ENCODE measurements at regions not wholly inside any gene's neighbourhood (a gene's known extent, or its start where the extent isn't known, plus 50 kb on each side); places are given as distances from the start of the nearest gene placed in this dataset.

- Histone ChIP-seq H2BK120ac (ENCODE audit: low read depth, low read length, poor library complexity, severe bottlenecking) (no peak overlapping the region), H2BK5ac (ENCODE audit: insufficient read length, low read length) (no peak overlapping the region), H3T11ph (ENCODE audit: low read length) (no peak overlapping the region), H4K5ac (ENCODE audit: insufficient read length, low read depth, low read length) (no peak overlapping the region), H3K27me3 (ENCODE audit: insufficient read depth, low read length) (no peaks in the 10 kb centered on the region), H2AFZ (ENCODE audit: low read length) (no peak overlapping the region), H3K18ac (ENCODE audit: insufficient read length, low read depth, low read length) (no peak overlapping the region), H3K56ac (ENCODE audit: insufficient read length, low read depth, low read length) (no peak overlapping the region), H4K8ac (replicated peaks; ENCODE audit: insufficient read length, low read depth, low read length) (no peak overlapping the region), H3K4ac (ENCODE audit: low read depth, low read length) (no peak overlapping the region), H3K14ac (ENCODE audit: insufficient read depth, low read length) (no peak overlapping the region), H4K91ac (ENCODE audit: insufficient read length, low read depth, low read length) (no peak overlapping the region), H2BK15ac (ENCODE audit: low read depth, low read length) (no peak overlapping the region), H3K79me1 (ENCODE audit: insufficient read depth, low read depth, low read length, poor library complexity, severe bottlenecking) (no peaks in the 10 kb centered on the region), H2BK12ac (ENCODE audit: insufficient read length, low read depth, low read length) (no peak overlapping the region), H3K79me2 (ENCODE audit: insufficient read depth, low read length) (no peaks in the 10 kb centered on the region), H3K9me3 (ENCODE audit: control insufficient read depth, low read depth, low read length) (no peaks in the 10 kb centered on the region), H4K20me1 (ENCODE audit: control insufficient read depth, insufficient read depth, insufficient read length) (no peaks in the 10 kb centered on the region), H3K4me1 (ENCODE audit: insufficient read depth, low read length) (no peaks in the 10 kb centered on the region), H3K4me2 (ENCODE audit: insufficient read depth, insufficient read length, low read length) (no peak overlapping the region), H3K23me2 (ENCODE audit: insufficient read length, low read depth, low read length, poor library complexity, severe bottlenecking) (no peaks in the 10 kb centered on the region), H3K23ac (ENCODE audit: insufficient read length, low read depth, low read length) (no peak overlapping the region), H2AK5ac (ENCODE audit: insufficient read length, low read length) (no peak overlapping the region), H3K27ac (ENCODE audit: insufficient read length, low read depth, low read length) (no peak overlapping the region), H2BK20ac (ENCODE audit: low read depth, low read length, poor library complexity, severe bottlenecking) (no peak overlapping the region), H3K9ac (ENCODE audit: extremely low read depth, insufficient read length, low read length) (no peak overlapping the region)
- WGBS (ENCODE audit: extremely low coverage, insufficient read length, low lambda C conversion rate), result no CpG with 5 or more reads among the region's 7 CpGs
- Mint-ChIP-seq H3K27ac (no peak overlapping the region), H3K4me1 (no peaks in the 10 kb centered on the region), H3K36me3 (ENCODE audit: insufficient read depth in 1 of 3, low read depth in 3 of 3) (no peaks in the 10 kb centered on the region), H3K9me3 (no peaks in the 10 kb centered on the region), H3K27me3 (ENCODE audit: low read depth) (no peaks in the 10 kb centered on the region), H3K4me3 (no peak overlapping the region)
- no peak for DNase-seq
- TF ChIP-seq CTCF (conservative IDR thresholded peaks at IDR 0.05), result no peak
These were observed 57.6 kb upstream of the SERTAD2 start for GRCh38 chr2:64711252-64711800.

All from H9 (cell line).